HepG2 (cell line): ENCODE measurements at regions not wholly inside any gene's neighbourhood (a gene's known extent, or its start where the extent isn't known, plus 50 kb on each side); places are given as distances from the start of the nearest gene placed in this dataset.

Experiments used
- ATAC-seq: fragments of 200-7000 bp; cut with Tn5 transposase; 3 replicates; pipeline ENCODE4 v1.9.1; 2020; ENCODE audit warnings: mild to moderate bottlenecking, moderate library complexity
- BruUV-seq: library from RNA; stranded (reverse); fragments of 400-500 nt; replicated peaks from 2 replicates; lab custom pipeline; 2021; lab: Mats Ljungman, UMichigan
- CTCF ChIA-PET: fragments of 300-600 bp; formaldehyde crosslinking; extraction: SDS; loops from one replicate; lab custom pipeline; 2021; ENCODE audit warnings: low total read pairs, inconsistent platforms, low intra/inter-chr PET ratio; lab: Yijun Ruan, JAX
- POLR2A ChIA-PET: fragments of 350-600 bp; sonication (Branson Sonifier 250); formaldehyde crosslinking; loops from one replicate; lab custom pipeline; 2020; ENCODE audit warnings: antibody characterized with exemption, inconsistent platforms; lab: Yijun Ruan, JAX
- DNase-seq: peaks from one replicate; pipeline ENCODE4 v3.0.0-alpha.2; 2015; ENCODE audit warnings: low spot score
- FAIRE-seq: peaks from 3 replicates; lab custom pipeline; 2011; peaks lifted over from hg19 to GRCh38; lab: Jason Lieb, UNC
- H2AFZ ChIP-seq: one replicate; pipeline ENCODE4 v1.6.1; 2011; ENCODE audit warnings: low read length, inconsistent platforms
- H3K27ac ChIP-seq: fragments of 300-600 bp; 3 replicates; pipeline ENCODE4 v1.8.0; 2011; ENCODE audit warnings: mixed run types, mild to moderate bottlenecking, mixed read lengths, low read length, inconsistent platforms; ENCODE audit not compliant: insufficient read depth; ENCODE audit errors: extremely low read length
- H3K27me3 ChIP-seq, 2 experiments: fragments of 200-600 bp in 1 of 2; 2 replicates in 1 of 2; 3 replicates in 1 of 2; pipeline versions ENCODE4 v1.6.0 to v1.8.0; 2011; ENCODE audit warnings: low read length in 2 of 2, mild to moderate bottlenecking in 2 of 2, moderate library complexity in 2 of 2, inconsistent platforms in 1 of 2; ENCODE audit not compliant: insufficient read depth in 2 of 2, control insufficient read depth in 1 of 2
- H3K36me3 ChIP-seq, 2 experiments: fragments of 200-600 bp in 1 of 2; replicated peaks in 1 of 2; 2 replicates in 1 of 2; 3 replicates in 1 of 2; pipeline versions ENCODE4 v1.5.1 to v1.8.0; 2011; ENCODE audit warnings: low read length in 2 of 2, inconsistent platforms in 1 of 2; ENCODE audit not compliant: insufficient read depth in 2 of 2, control insufficient read depth in 1 of 2
- H3K4me1 ChIP-seq: 2 replicates; pipeline ENCODE4 v1.5.1; 2012; ENCODE audit warnings: low read length, inconsistent platforms; ENCODE audit not compliant: insufficient read depth
- H3K4me2 ChIP-seq: 2 replicates; pipeline ENCODE4 v1.6.0; 2011; ENCODE audit warnings: low read depth, low read length, inconsistent platforms
- H3K4me3 ChIP-seq, 3 experiments: fragments of 200-600 bp in 1 of 3; sonication (generic), shearing (Covaris generic) in 1 of 3; replicated peaks in 1 of 3; 2 replicates each; pipeline ENCODE4 v1.5.1; 2011 to 2016; ENCODE audit warnings: low read length in 3 of 3, inconsistent platforms in 2 of 3, low read depth in 2 of 3, mild to moderate bottlenecking in 2 of 3, control low read depth in 1 of 3, mixed read lengths in 1 of 3; ENCODE audit not compliant: insufficient read depth in 1 of 3
- H3K79me2 ChIP-seq: one replicate; pipeline ENCODE4 v1.6.1; 2011; ENCODE audit warnings: low read length, inconsistent platforms; ENCODE audit not compliant: insufficient read depth
- H3K9ac ChIP-seq: 2 replicates; pipeline ENCODE4 v1.6.0; 2011; ENCODE audit warnings: mild to moderate bottlenecking, low read depth, low read length, inconsistent platforms; ENCODE audit not compliant: insufficient read depth
- H3K9me3 ChIP-seq: 2 replicates; pipeline ENCODE4 v1.5.1; 2012; ENCODE audit warnings: mild to moderate bottlenecking, low read length
- H4K20me1 ChIP-seq: 2 replicates; pipeline ENCODE4 v1.6.0; 2011; ENCODE audit warnings: inconsistent platforms, mild to moderate bottlenecking, low read length, moderate library complexity; ENCODE audit not compliant: insufficient read depth
- FOXP1 ChIP-seq, 2 experiments: fragments of 450-650 bp in 1 of 2; IDR thresholded peaks; 2 replicates each; pipeline ENCODE4 v1.6.1; 2017 to 2018; ENCODE audit warnings: antibody characterized with exemption in 1 of 2
- HNRNPH1 ChIP-seq: fragments of 200-400 bp; formaldehyde crosslinking; optimal IDR thresholded peaks from 2 replicates; pipeline ENCODE3; 2017; ENCODE audit warnings: mild to moderate bottlenecking, low read depth, low read length
- HOXA5 ChIP-seq: sonication (generic); formaldehyde crosslinking; IDR thresholded peaks from 2 replicates; pipeline ENCODE4 v1.4.0; 2020; ENCODE audit warnings: missing genetic modification reagents
- IRX3 ChIP-seq: sonication (generic); formaldehyde crosslinking; IDR thresholded peaks from 2 replicates; pipeline ENCODE4 v1.8.1; 2023; ENCODE audit warnings: mild to moderate bottlenecking, low read depth, missing genetic modification reagents, borderline replicate concordance
- MLLT10 ChIP-seq: sonication (generic); formaldehyde crosslinking; IDR thresholded peaks from 2 replicates; pipeline ENCODE4 v1.4.0; 2020; ENCODE audit warnings: missing genetic modification reagents
- NAIF1 ChIP-seq: sonication (generic); formaldehyde crosslinking; IDR thresholded peaks from 2 replicates; pipeline ENCODE4 v1.5.0; 2020; ENCODE audit warnings: mild to moderate bottlenecking, missing genetic modification reagents, borderline replicate concordance
- PITX1 ChIP-seq: sonication (generic); formaldehyde crosslinking; IDR thresholded peaks from 2 replicates; pipeline ENCODE4 v1.5.1; 2020; ENCODE audit warnings: mild to moderate bottlenecking, missing genetic modification reagents
- ZBTB20 ChIP-seq: sonication (generic); formaldehyde crosslinking; IDR thresholded peaks from 2 replicates; pipeline ENCODE4 v1.8.1; 2023; ENCODE audit warnings: missing genetic modification reagents, low read depth, mild to moderate bottlenecking, borderline replicate concordance
- ZNF256 ChIP-seq: sonication (generic); formaldehyde crosslinking; conservative IDR thresholded peaks from 2 replicates; pipeline ENCODE4 v1.4.0; 2020; ENCODE audit warnings: missing genetic modification reagents
- ZNF44 ChIP-seq: sonication (generic); formaldehyde crosslinking; IDR thresholded peaks from 2 replicates; pipeline ENCODE4 v1.5.1; 2020; ENCODE audit warnings: mild to moderate bottlenecking, missing genetic modification reagents
- WGBS: methylation state at CpG from one replicate; pipeline ENCODE4 v1.1.6; 2017; ENCODE audit warnings: low lambda C conversion rate; 5-methylcytosine and 5-hydroxymethylcytosine counted together
- in situ Hi-C: cut with HindIII; loops from 2 replicates; pipeline ENCODE4 v1.10.0; 2017; ENCODE audit warnings: low pct_unique_long_range_greater_than_20kb; ENCODE audit not compliant: extremely low pct_ligation_motif_present
- intact Hi-C: fragments of 100-400 bp; cut with micrococcal nuclease; formaldehyde crosslinking; loops from one replicate; pipeline ENCODE4 v1.10.0; 2022; ENCODE audit not compliant: unreplicated experiment
- TF ChIP-seq, protein P1 (sequence below): sonication (generic); formaldehyde crosslinking; IDR thresholded peaks from 2 replicates; pipeline ENCODE4 v1.9.0; 2021; ENCODE audit warnings: missing genetic modification reagents, borderline replicate concordance
- TF ChIP-seq, protein P2 (sequence below): IDR thresholded peaks from 2 replicates; pipeline ENCODE4 v1.6.1; 2016; ENCODE audit warnings: mild to moderate bottlenecking, missing biosample characterization, missing genetic modification reagents

DNA sequence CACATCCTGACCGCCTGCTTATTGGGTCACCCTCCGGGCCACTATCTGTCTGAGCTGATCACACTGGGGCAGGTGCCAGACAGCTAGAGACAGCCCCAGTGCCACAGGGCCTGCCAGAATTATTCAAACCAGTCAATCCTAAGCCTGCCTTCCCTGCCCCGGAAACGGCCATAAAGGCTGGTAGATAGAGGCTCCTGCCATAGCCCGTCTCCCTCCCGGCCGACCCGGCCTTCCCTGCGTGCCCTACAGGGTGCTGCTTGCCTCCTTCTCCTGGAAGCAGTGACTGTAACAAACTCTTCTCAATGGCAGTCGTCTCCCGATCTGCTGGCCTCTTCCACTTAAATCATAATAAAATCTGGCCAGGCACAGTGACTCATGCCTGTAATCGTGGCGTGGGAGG lies 158.6 kb upstream of the SOX1 start:
- ChIA-PET CTCF (no interaction called here), POLR2A (no interaction called here)
- H4K20me1 ChIP-seq, result no peaks in the 10 kb centered on the region
- no peak overlapping the region for H3K4me2 ChIP-seq
- in situ Hi-C loops, result no loop called here
- ATAC-seq (no peak), DNase-seq (no peak), FAIRE-seq (no peak)
- H3K4me1 ChIP-seq, result no peaks in the 10 kb centered on the region
- H3K9ac ChIP-seq, result no peak overlapping the region
- no peaks in the 10 kb centered on the region for H3K36me3 ChIP-seq
- BruUV-seq, result no TSS peak
- H3K9me3 ChIP-seq, result no peaks in the 10 kb centered on the region
- intact Hi-C loops, result no loop called here
- WGBS, result 4% methylated on average over 8 of the region's 13 CpGs
- H3K27me3 ChIP-seq, result peaks cover 4 to 53% of the 10 kb centered on the region in 2 experiments; a peak in 4 of 5 replicates
- no peak overlapping the region for H3K4me3 ChIP-seq
- H3K27ac ChIP-seq, result no peak overlapping the region
- H2AFZ ChIP-seq, result no peak overlapping the region
- no peaks in the 10 kb centered on the region for H3K79me2 ChIP-seq
- TF ChIP-seq ZNF256 (CRISPR knock-in tag), result no peak
- TF ChIP-seq FOXP1 (IDR thresholded peaks at IDR 0.05), result no peak
- no peak for TF ChIP-seq FOXP1 (CRISPR knock-in tag; IDR thresholded peaks at IDR 0.05)
- TF ChIP-seq ZBTB20, result no peak
- TF ChIP-seq HOXA5 (CRISPR knock-in tag), result no peak
- TF ChIP-seq ZNF44 (CRISPR knock-in tag), result no peak
- TF ChIP-seq HNRNPH1, result no peak
- TF ChIP-seq, protein P1, sequence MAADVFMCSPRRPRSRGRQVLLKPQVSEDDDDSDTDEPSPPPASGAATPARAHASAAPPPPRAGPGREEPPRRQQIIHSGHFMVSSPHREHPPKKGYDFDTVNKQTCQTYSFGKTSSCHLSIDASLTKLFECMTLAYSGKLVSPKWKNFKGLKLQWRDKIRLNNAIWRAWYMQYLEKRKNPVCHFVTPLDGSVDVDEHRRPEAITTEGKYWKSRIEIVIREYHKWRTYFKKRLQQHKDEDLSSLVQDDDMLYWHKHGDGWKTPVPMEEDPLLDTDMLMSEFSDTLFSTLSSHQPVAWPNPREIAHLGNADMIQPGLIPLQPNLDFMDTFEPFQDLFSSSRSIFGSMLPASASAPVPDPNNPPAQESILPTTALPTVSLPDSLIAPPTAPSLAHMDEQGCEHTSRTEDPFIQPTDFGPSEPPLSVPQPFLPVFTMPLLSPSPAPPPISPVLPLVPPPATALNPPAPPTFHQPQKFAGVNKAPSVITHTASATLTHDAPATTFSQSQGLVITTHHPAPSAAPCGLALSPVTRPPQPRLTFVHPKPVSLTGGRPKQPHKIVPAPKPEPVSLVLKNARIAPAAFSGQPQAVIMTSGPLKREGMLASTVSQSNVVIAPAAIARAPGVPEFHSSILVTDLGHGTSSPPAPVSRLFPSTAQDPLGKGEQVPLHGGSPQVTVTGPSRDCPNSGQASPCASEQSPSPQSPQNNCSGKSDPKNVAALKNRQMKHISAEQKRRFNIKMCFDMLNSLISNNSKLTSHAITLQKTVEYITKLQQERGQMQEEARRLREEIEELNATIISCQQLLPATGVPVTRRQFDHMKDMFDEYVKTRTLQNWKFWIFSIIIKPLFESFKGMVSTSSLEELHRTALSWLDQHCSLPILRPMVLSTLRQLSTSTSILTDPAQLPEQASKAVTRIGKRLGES (CRISPR knock-in tag), result no peak
- TF ChIP-seq, protein P2, sequence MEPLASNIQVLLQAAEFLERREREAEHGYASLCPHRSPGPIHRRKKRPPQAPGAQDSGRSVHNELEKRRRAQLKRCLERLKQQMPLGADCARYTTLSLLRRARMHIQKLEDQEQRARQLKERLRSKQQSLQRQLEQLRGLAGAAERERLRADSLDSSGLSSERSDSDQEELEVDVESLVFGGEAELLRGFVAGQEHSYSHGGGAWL (CRISPR knock-in tag), result no peak
- TF ChIP-seq IRX3, result no peak
- no peak for TF ChIP-seq MLLT10 (CRISPR knock-in tag)
- TF ChIP-seq PITX1 (CRISPR knock-in tag), result no peak
- no peak for TF ChIP-seq NAIF1
